ENCODE measurements at regions not wholly inside any gene's neighbourhood (a gene's known extent, or its start where the extent isn't known, plus 50 kb on each side); places are given as distances from the start of the nearest gene placed in this dataset.

DNA sequence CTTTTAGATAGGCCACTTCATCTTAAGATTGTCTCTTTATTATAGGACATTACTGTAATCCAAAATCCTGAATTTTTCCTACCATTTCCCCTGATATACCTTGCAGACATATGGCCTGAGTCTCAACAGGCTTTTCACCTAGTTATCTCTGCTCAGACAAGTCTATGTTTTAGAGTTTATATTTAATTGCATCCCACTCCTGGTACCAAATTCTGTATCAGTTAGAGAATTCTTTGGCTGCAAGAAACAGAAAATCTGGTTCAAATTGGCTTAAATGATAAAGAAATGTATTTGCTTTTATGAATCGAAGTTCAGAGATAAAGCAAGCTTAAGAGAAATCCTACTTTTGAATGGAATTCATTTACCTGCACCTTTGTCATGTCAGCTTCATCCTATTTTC lies 102.2 kb upstream of the OSMR start:
- peaks cover 0 to 12% of the 10 kb centered on the region in 2 experiments; a peak in 3 of 5 replicates for H3K27me3 ChIP-seq (ENCODE audit: control insufficient read depth in 1 of 2, insufficient read depth in 2 of 2, low read length in 2 of 2)
- H3K4me3 ChIP-seq (replicated peaks in 1 of 3; ENCODE audit: insufficient read depth in 1 of 3, low read depth in 2 of 3, low read length in 3 of 3) = no peak overlapping the region
- WGBS (ENCODE audit: low lambda C conversion rate) = 2% methylated on average over 1 of the region's 1 CpG
- no peak overlapping the region for H3K4me2 ChIP-seq (ENCODE audit: low read depth, low read length)
- in situ Hi-C loops (cut with HindIII; ENCODE audit: extremely low pct_ligation_motif_present, low pct_unique_long_range_greater_than_20kb) = no loop called here
- H3K9ac ChIP-seq (ENCODE audit: insufficient read depth, low read depth, low read length) = no peak overlapping the region
- no peaks in the 10 kb centered on the region for H3K36me3 ChIP-seq (replicated peaks in 1 of 2; ENCODE audit: control insufficient read depth in 1 of 2, insufficient read depth in 2 of 2, low read length in 2 of 2)
- FAIRE-seq (no peak), DNase-seq (ENCODE audit: low spot score) (no peak), ATAC-seq (no peak)
- no peak overlapping the region for H2AFZ ChIP-seq (ENCODE audit: low read length)
- H3K9me3 ChIP-seq (ENCODE audit: low read length) = peaks cover 15% of the 10 kb centered on the region; the same call in 1 of the 2 replicates
- no peak overlapping the region for H3K27ac ChIP-seq (ENCODE audit: extremely low read length, insufficient read depth, low read length)
- intact Hi-C loops (cut with micrococcal nuclease; ENCODE audit: unreplicated experiment) = no loop called here
- H3K79me2 ChIP-seq (ENCODE audit: insufficient read depth, low read length) = no peaks in the 10 kb centered on the region
- POLR2A ChIA-PET = no interaction called here
- TF ChIP-seq ZNF335 (CRISPR knock-in tag; IDR thresholded peaks at IDR 0.05) (no peak), TBX2 (CRISPR knock-in tag; IDR thresholded peaks at IDR 0.05; ENCODE audit: borderline replicate concordance) (no peak), CCDC6 (CRISPR knock-in tag; IDR thresholded peaks at IDR 0.05) (no peak), SYNCRIP (IDR thresholded peaks at IDR 0.05; ENCODE audit: insufficient read depth, low read depth, low read length) (no peak), THAP11 (CRISPR knock-in tag; IDR thresholded peaks at IDR 0.05) (no peak), SIX1 (CRISPR knock-in tag; IDR thresholded peaks at IDR 0.05; ENCODE audit: borderline replicate concordance) (no peak), SUZ12 (IDR thresholded peaks at IDR 0.05; ENCODE audit: low read depth, low read length) (no peak), HNRNPK (IDR thresholded peaks at IDR 0.05; ENCODE audit: low read depth, low read length, poor library complexity, severe bottlenecking) (no peak), ZNF282 (IDR thresholded peaks at IDR 0.05; ENCODE audit: partially characterized antibody) (no peak), CBX5 (CRISPR knock-in tag; IDR thresholded peaks at IDR 0.05; ENCODE audit: borderline replicate concordance) (no peak), NFIB (CRISPR knock-in tag; IDR thresholded peaks at IDR 0.05; ENCODE audit: borderline replicate concordance) (no peak), POLR2G (IDR thresholded peaks at IDR 0.05; ENCODE audit: low read depth, low read length) (no peak)
- TF ChIP-seq, protein P1, sequence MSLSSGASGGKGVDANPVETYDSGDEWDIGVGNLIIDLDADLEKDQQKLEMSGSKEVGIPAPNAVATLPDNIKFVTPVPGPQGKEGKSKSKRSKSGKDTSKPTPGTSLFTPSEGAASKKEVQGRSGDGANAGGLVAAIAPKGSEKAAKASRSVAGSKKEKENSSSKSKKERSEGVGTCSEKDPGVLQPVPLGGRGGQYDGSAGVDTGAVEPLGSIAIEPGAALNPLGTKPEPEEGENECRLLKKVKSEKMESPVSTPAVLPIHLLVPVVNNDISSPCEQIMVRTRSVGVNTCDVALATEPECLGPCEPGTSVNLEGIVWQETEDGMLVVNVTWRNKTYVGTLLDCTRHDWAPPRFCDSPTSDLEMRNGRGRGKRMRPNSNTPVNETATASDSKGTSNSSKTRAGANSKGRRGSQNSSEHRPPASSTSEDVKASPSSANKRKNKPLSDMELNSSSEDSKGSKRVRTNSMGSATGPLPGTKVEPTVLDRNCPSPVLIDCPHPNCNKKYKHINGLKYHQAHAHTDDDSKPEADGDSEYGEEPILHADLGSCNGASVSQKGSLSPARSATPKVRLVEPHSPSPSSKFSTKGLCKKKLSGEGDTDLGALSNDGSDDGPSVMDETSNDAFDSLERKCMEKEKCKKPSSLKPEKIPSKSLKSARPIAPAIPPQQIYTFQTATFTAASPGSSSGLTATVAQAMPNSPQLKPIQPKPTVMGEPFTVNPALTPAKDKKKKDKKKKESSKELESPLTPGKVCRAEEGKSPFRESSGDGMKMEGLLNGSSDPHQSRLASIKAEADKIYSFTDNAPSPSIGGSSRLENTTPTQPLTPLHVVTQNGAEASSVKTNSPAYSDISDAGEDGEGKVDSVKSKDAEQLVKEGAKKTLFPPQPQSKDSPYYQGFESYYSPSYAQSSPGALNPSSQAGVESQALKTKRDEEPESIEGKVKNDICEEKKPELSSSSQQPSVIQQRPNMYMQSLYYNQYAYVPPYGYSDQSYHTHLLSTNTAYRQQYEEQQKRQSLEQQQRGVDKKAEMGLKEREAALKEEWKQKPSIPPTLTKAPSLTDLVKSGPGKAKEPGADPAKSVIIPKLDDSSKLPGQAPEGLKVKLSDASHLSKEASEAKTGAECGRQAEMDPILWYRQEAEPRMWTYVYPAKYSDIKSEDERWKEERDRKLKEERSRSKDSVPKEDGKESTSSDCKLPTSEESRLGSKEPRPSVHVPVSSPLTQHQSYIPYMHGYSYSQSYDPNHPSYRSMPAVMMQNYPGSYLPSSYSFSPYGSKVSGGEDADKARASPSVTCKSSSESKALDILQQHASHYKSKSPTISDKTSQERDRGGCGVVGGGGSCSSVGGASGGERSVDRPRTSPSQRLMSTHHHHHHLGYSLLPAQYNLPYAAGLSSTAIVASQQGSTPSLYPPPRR (CRISPR knock-in tag; IDR thresholded peaks at IDR 0.05; ENCODE audit: borderline replicate concordance) = no peak
- TF ChIP-seq, protein P2, sequence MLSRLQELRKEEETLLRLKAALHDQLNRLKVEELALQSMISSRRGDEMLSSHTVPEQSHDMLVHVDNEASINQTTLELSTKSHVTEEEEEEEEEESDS (CRISPR knock-in tag; IDR thresholded peaks at IDR 0.05; ENCODE audit: borderline replicate concordance) = no peak
- no peaks in the 10 kb centered on the region for H4K20me1 ChIP-seq (ENCODE audit: insufficient read depth, low read length)
- H3K4me1 ChIP-seq (ENCODE audit: insufficient read depth, low read length) = no peaks in the 10 kb centered on the region
- no TSS peak for BruUV-seq (replicated peaks)
- CTCF ChIA-PET (ENCODE audit: low intra/inter-chr PET ratio, low total read pairs) = no interaction called here
